GM19025 (cell line): ENCODE measurements at regions not wholly inside any gene's neighbourhood (a gene's known extent, or its start where the extent isn't known, plus 50 kb on each side); places are given as distances from the start of the nearest gene placed in this dataset.

Experiments used
- ATAC-seq: cut with Tn5 transposase; IDR thresholded peaks from one replicate; pipeline ENCODE4 v1.9.1; 2021; ENCODE audit warnings: mild to moderate bottlenecking, low read depth, moderate library complexity; ENCODE audit not compliant: unreplicated experiment

- ATAC-seq, result no peak
These were observed 728.5 kb upstream of the ADAMTS16 start for GRCh38 chr5:4411664-4412063.

GRCh38 chr5:4413996-4414395 lies 726.1 kb upstream of the ADAMTS16 start:
- no peak for ATAC-seq

GRCh38 chr5:4418084-4418483 lies 722.0 kb upstream of the ADAMTS16 start:
- ATAC-seq, result no peak

GRCh38 chr5:4419281-4419680 lies 720.8 kb upstream of the ADAMTS16 start:
- no peak for ATAC-seq

GRCh38 chr5:4420177-4420576 lies 720.0 kb upstream of the ADAMTS16 start:
- no peak for ATAC-seq

- no peak for ATAC-seq
These were observed 719.4 kb upstream of the ADAMTS16 start for GRCh38 chr5:4420681-4421080.

- no peak for ATAC-seq
These were observed 717.9 kb upstream of the ADAMTS16 start for GRCh38 chr5:4422247-4422646.

GRCh38 chr5:4424895-4425294 lies 715.2 kb upstream of the ADAMTS16 start:
- ATAC-seq, result no peak

- no peak for ATAC-seq
These were observed 699.6 kb upstream of the ADAMTS16 start for GRCh38 chr5:4440536-4440935.

- no peak for ATAC-seq
These were observed 697.9 kb upstream of the ADAMTS16 start for GRCh38 chr5:4442221-4442620.

- no peak for ATAC-seq
These were observed 692.5 kb upstream of the ADAMTS16 start for GRCh38 chr5:4447657-4448056.

- ATAC-seq, result no peak
These were observed 686.5 kb upstream of the ADAMTS16 start for GRCh38 chr5:4453655-4454054.

GRCh38 chr5:4479426-4479825 lies 660.7 kb upstream of the ADAMTS16 start:
- no peak for ATAC-seq

GRCh38 chr5:4480528-4481349 lies 659.4 kb upstream of the ADAMTS16 start:
- no peak for ATAC-seq

GRCh38 chr5:4487581-4487980 lies 652.5 kb upstream of the ADAMTS16 start:
- no peak for ATAC-seq

- no peak for ATAC-seq
These were observed 628.0 kb upstream of the ADAMTS16 start for GRCh38 chr5:4511996-4512656.

- no peak for ATAC-seq
These were observed 626.7 kb upstream of the ADAMTS16 start for GRCh38 chr5:4513381-4513780.

GRCh38 chr5:4514067-4514648 lies 626.0 kb upstream of the ADAMTS16 start:
- no peak for ATAC-seq

- ATAC-seq, result no peak
These were observed 621.0 kb upstream of the ADAMTS16 start for GRCh38 chr5:4518903-4519672.

- ATAC-seq, result no peak
These were observed 619.6 kb upstream of the ADAMTS16 start for GRCh38 chr5:4520559-4520958.

- no peak for ATAC-seq
These were observed 617.1 kb upstream of the ADAMTS16 start for GRCh38 chr5:4523038-4523437.
